Effector memory CD8-positive, alpha-beta T cell (primary cell): ENCODE measurements at regions not wholly inside any gene's neighbourhood (a gene's known extent, or its start where the extent isn't known, plus 50 kb on each side); places are given as distances from the start of the nearest gene placed in this dataset.

Source experiments
- ATAC-seq: fragments of 150-1000 bp; cut with Tn5 transposase; replicated peaks from 2 replicates; pipeline ENCODE4 v1.10.0; 2021; ENCODE audit warnings: mild to moderate bottlenecking, moderate library complexity
- DNase-seq, 3 experiments: peaks; one replicate each; pipeline ENCODE4 v3.0.0; 2021
- H3K27ac Mint-ChIP-seq, 2 donors: one replicate each; pipeline ENCODE4 v1.8.0; 2022; ENCODE audit warnings: mild to moderate bottlenecking in 2 of 2, mixed read lengths in 2 of 2, moderate library complexity in 2 of 2
- H3K27me3 Mint-ChIP-seq, 2 donors: one replicate each; pipeline ENCODE4 v1.8.0; 2022; ENCODE audit warnings: mixed read lengths in 2 of 2
- H3K36me3 Mint-ChIP-seq: one replicate; pipeline ENCODE4 v1.8.0; 2022; ENCODE audit warnings: mild to moderate bottlenecking, moderate library complexity, mixed read lengths; ENCODE audit not compliant: insufficient read depth
- H3K4me1 Mint-ChIP-seq, 2 donors: one replicate each; pipeline ENCODE4 v1.8.0; 2022; ENCODE audit warnings: low read depth in 2 of 2, mixed read lengths in 2 of 2
- H3K4me3 Mint-ChIP-seq, 2 donors: one replicate each; pipeline ENCODE4 v1.8.0; 2022; ENCODE audit warnings: mild to moderate bottlenecking in 2 of 2, mixed read lengths in 2 of 2, moderate library complexity in 2 of 2
- H3K9me3 Mint-ChIP-seq, 2 donors: one replicate each; pipeline ENCODE4 v1.8.0; 2022; ENCODE audit warnings: mixed read lengths in 2 of 2

GRCh38 chr4:145299380-145300076 is 119.1 kb upstream of the OTUD4 start:
- peak; percentile 7 for ATAC-seq
- no peak overlapping the region for H3K27ac Mint-ChIP-seq
- no peaks in the 10 kb centered on the region for H3K4me1 Mint-ChIP-seq
- no peak overlapping the region for H3K4me3 Mint-ChIP-seq
- no peak for DNase-seq
- H3K9me3 Mint-ChIP-seq: no peaks in the 10 kb centered on the region
- H3K27me3 Mint-ChIP-seq: peaks cover 30 to 55% of the 10 kb centered on the region in 2 donors
- no peaks in the 10 kb centered on the region for H3K36me3 Mint-ChIP-seq

DNA sequence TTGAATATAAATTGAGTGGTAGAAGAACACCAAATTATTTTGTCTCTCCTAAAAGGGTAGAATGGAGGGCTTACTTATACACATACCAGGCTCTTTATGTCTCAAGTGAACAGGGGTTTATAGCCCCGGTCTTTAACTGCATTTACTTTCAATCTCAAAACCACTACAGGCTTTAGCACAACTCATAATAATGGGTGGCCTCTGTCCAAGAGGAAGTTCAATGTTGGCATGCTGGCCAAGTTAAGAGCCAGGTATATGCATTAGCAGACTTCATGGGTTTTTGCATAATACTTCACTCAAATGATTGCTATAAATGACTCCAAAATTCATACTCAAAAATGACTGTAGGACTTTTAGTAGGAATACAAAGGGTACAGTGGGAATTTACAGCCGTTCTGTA is 118.5 kb upstream of the OTUD4 start:
- ATAC-seq: no peak

DNA sequence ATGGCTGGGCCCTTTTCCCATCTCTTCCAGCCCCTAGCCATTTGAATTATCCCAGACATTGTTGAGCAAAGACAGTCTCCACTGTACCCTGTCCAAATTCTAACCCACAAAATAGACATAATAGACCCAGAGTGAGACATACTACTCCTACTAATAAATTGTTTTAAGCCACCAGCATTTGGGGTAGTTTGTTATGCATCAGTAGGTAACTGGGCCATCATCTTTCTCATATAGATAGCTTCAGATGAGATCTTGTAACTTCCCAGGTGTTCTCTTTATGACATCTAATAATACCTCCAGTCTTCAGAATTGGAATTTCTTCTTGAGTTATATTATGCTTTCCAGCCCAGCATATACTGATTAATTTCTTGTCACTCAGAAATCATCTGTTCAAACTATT is 117.2 kb upstream of the OTUD4 start:
- ATAC-seq: no peak
- H3K9me3 Mint-ChIP-seq: no peaks in the 10 kb centered on the region
- peaks cover 29 to 45% of the 10 kb centered on the region in 2 donors for H3K27me3 Mint-ChIP-seq
- no peak for DNase-seq
- H3K4me3 Mint-ChIP-seq: no peak overlapping the region
- H3K27ac Mint-ChIP-seq: no peak overlapping the region
- no peaks in the 10 kb centered on the region for H3K4me1 Mint-ChIP-seq
- H3K36me3 Mint-ChIP-seq: no peaks in the 10 kb centered on the region

More for the DNA sequence above, 118.5 kb upstream of the OTUD4 start:
- Mint-ChIP-seq H3K9me3 (no peaks in the 10 kb centered on the region), H3K36me3 (no peaks in the 10 kb centered on the region), H3K4me3 (no peak overlapping the region), H3K27ac (no peak overlapping the region), H3K27me3 (peaks cover 34 to 51% of the 10 kb centered on the region in 2 donors), H3K4me1 (no peaks in the 10 kb centered on the region)
- no peak for DNase-seq

- Mint-ChIP-seq H3K9me3 (no peaks in the 10 kb centered on the region), H3K4me1 (no peaks in the 10 kb centered on the region), H3K4me3 (no peak overlapping the region), H3K36me3 (no peaks in the 10 kb centered on the region), H3K27ac (no peak overlapping the region), H3K27me3 (peaks cover 37 to 40% of the 10 kb centered on the region in 2 donors)
- no peak for ATAC-seq
- no peak for DNase-seq
Observed at GRCh38 chr4:145295547-145295946, 115.2 kb upstream of the OTUD4 start.

- no peak for ATAC-seq
- Mint-ChIP-seq H3K9me3 (no peaks in the 10 kb centered on the region), H3K27me3 (peaks cover 37 to 38% of the 10 kb centered on the region in 2 donors), H3K27ac (no peak overlapping the region), H3K4me3 (no peak overlapping the region), H3K36me3 (no peaks in the 10 kb centered on the region), H3K4me1 (no peaks in the 10 kb centered on the region)
- DNase-seq: no peak
Observed at GRCh38 chr4:145295122-145295521, 114.7 kb upstream of the OTUD4 start.

- Mint-ChIP-seq H3K27ac (no peak overlapping the region), H3K4me3 (no peak overlapping the region), H3K9me3 (no peaks in the 10 kb centered on the region), H3K36me3 (no peaks in the 10 kb centered on the region), H3K27me3 (peaks cover 42 to 46% of the 10 kb centered on the region in 2 donors), H3K4me1 (no peaks in the 10 kb centered on the region)
- ATAC-seq (no peak), DNase-seq (no peak)
Observed at GRCh38 chr4:145293658-145294057, 113.3 kb upstream of the OTUD4 start.

DNA sequence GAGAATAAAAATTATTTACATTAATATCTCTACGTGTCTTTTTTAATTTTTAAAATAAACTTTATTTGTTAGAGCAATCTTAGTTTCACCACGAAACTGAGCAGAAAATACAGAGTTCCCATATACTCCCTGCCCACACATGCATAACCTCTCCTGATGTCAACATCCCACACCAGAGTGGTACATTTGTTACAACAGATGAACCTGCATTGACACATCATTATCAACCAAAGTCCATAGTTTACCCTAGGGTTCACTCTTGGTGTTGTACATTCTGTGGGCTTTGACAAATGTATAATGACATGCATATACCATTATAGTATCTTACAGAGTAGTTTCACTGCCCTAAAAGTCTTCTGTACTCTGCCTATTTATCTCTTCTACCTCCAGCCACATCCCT is 110.6 kb upstream of the OTUD4 start:
- Mint-ChIP-seq H3K27me3 (peaks cover 31 to 36% of the 10 kb centered on the region in 2 donors), H3K4me1 (no peaks in the 10 kb centered on the region), H3K4me3 (no peak overlapping the region), H3K9me3 (no peaks in the 10 kb centered on the region), H3K36me3 (no peaks in the 10 kb centered on the region), H3K27ac (no peak overlapping the region)
- DNase-seq: no peak
- ATAC-seq: no peak

DNA sequence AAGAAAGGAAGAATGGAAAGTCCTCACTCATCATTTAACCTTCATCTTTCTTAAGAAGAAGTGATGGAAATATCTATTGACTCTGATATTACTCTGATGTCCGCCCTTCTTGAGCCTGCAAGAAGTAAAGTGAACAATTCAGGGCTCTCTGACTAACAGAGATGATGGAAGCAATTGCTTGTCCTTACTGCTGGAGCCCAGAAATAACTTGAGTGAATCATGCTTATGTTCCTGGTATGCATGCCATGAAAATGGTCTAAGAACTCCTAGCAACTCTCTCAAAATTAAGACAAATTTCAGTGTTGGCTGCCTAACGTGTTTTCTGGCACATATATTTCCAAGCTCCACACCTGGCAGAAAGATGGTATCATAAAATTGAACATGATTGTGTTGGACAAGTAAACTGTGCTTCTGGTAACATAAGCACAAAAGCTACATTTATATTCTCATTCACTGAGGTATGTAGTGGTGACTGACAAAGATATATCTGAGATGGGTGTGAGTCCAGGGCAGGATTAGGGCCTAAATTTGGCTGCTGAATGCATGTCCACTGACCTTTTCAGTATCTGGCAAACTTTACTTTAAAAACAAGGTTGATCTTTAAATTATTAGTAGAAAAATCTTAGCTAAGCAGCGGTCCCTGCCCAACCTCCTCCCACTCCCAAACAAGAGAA is 109.2 kb upstream of the OTUD4 start:
- no peaks in the 10 kb centered on the region for H3K4me1 Mint-ChIP-seq
- no peaks in the 10 kb centered on the region for H3K9me3 Mint-ChIP-seq
- no peak for ATAC-seq
- DNase-seq: no peak
- no peak overlapping the region for H3K27ac Mint-ChIP-seq
- no peak overlapping the region for H3K4me3 Mint-ChIP-seq
- H3K27me3 Mint-ChIP-seq: peaks cover 18 to 24% of the 10 kb centered on the region in 2 donors
- no peaks in the 10 kb centered on the region for H3K36me3 Mint-ChIP-seq

DNA sequence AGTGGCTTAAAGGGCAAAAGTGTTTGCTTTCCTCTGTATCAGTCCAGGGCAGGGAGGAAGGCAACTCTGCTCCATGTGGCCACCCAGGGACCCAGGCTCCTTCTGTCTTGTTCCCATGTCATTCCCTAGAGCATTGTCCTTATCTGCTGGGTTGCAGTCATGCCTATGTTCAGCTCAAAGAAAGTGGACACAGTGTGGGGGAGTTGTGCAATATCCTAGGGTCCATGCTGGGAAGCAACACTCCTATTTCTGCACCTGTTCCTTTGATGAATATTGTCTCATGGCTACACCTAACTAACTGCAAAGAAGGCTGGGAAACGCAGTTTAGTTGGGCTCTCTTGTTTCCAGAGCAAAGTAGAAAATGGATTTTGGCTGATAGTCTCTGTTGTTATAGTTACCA is 107.0 kb upstream of the OTUD4 start:
- no peak overlapping the region for H3K27ac Mint-ChIP-seq
- no peaks in the 10 kb centered on the region for H3K9me3 Mint-ChIP-seq
- no peak overlapping the region for H3K4me3 Mint-ChIP-seq
- H3K4me1 Mint-ChIP-seq: no peaks in the 10 kb centered on the region
- DNase-seq: no peak
- H3K27me3 Mint-ChIP-seq: peaks cover 14 to 28% of the 10 kb centered on the region in 2 donors
- ATAC-seq: no peak
- no peaks in the 10 kb centered on the region for H3K36me3 Mint-ChIP-seq

DNA sequence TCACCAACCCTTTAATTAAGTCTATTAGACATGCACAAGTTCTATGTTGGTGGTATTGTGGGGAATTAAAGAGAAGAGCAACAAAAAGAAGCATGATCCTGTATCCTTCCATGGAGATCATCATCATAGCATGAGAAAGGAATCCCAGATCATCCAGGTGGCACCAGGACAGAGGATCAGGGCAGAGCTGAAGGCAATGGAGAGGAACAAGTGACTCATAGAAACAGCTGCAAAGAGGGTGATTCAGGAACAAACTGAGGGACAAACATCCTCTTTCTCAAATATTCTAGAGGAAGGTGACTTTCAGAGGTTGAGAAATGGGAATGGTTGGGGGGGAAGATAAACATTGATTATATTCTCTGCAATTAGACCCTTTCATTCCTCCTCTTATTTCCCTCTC is 105.5 kb upstream of the OTUD4 start:
- no peak for ATAC-seq
- H3K27ac Mint-ChIP-seq: no peak overlapping the region
- DNase-seq: no peak
- H3K4me3 Mint-ChIP-seq: no peak overlapping the region
- H3K36me3 Mint-ChIP-seq: no peaks in the 10 kb centered on the region
- peaks cover 7 to 30% of the 10 kb centered on the region in 2 donors for H3K27me3 Mint-ChIP-seq
- H3K4me1 Mint-ChIP-seq: no peaks in the 10 kb centered on the region
- no peaks in the 10 kb centered on the region for H3K9me3 Mint-ChIP-seq

DNA sequence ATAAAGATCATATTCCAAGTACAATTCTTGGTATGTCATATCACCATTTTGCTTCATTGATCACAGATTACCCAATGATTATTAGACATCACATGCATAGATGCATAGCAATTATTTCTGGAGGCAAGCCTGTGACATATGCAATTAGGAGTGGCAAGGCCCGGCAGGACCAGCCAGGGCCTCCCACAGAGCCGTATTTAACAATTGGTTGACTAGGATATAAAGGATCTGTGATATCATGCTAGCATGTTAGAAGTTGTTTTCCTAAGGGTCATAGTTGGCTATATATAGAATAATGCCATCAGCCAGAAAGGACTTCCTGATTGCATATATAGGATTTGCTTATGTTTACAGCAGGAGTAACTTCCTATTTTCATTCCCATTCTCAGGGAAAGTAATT is 103.5 kb upstream of the OTUD4 start:
- H3K4me1 Mint-ChIP-seq: no peaks in the 10 kb centered on the region
- peaks cover 8 to 30% of the 10 kb centered on the region in 2 donors for H3K27me3 Mint-ChIP-seq
- no peak overlapping the region for H3K27ac Mint-ChIP-seq
- DNase-seq (no peak), ATAC-seq (no peak)
- no peaks in the 10 kb centered on the region for H3K36me3 Mint-ChIP-seq
- H3K4me3 Mint-ChIP-seq: no peak overlapping the region
- no peaks in the 10 kb centered on the region for H3K9me3 Mint-ChIP-seq

DNA sequence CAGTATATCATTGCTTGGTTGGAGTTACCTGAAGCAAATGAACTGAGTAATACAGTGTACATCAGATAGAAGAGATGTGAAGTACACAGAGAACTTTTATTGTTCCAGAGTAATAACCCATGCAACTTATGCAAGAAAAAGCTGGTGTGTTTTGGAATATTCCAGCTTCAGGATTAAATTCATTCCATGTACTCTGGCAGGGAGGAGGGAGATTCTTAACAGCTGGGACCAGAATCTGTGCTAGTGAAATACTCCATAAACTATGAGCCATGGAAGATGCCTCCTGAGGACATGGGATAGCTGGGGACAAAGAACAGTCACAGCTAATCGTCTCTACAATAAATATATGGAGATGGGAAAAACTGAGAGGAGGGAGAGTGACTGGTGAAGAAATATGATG is 101.6 kb upstream of the OTUD4 start:
- ATAC-seq (no peak), DNase-seq (no peak)
- Mint-ChIP-seq H3K27me3 (peaks cover 11 to 22% of the 10 kb centered on the region in 2 donors), H3K4me1 (no peaks in the 10 kb centered on the region), H3K9me3 (no peaks in the 10 kb centered on the region), H3K27ac (no peak overlapping the region), H3K36me3 (no peaks in the 10 kb centered on the region), H3K4me3 (no peak overlapping the region)

- ATAC-seq (no peak), DNase-seq (no peak)
- no peaks in the 10 kb centered on the region for H3K9me3 Mint-ChIP-seq
- H3K27ac Mint-ChIP-seq: no peak overlapping the region
- peaks cover 13 to 22% of the 10 kb centered on the region in 2 donors for H3K27me3 Mint-ChIP-seq
- no peaks in the 10 kb centered on the region for H3K36me3 Mint-ChIP-seq
- H3K4me3 Mint-ChIP-seq: no peak overlapping the region
- H3K4me1 Mint-ChIP-seq: no peaks in the 10 kb centered on the region
Observed at GRCh38 chr4:145281224-145281623, 100.8 kb upstream of the OTUD4 start.

- Mint-ChIP-seq H3K27me3 (peaks cover 13 to 22% of the 10 kb centered on the region in 2 donors), H3K4me3 (no peak overlapping the region), H3K36me3 (no peaks in the 10 kb centered on the region), H3K27ac (no peak overlapping the region), H3K9me3 (no peaks in the 10 kb centered on the region), H3K4me1 (no peaks in the 10 kb centered on the region)
- ATAC-seq: no peak
- DNase-seq: no peak
Observed at GRCh38 chr4:145280541-145280940, 100.2 kb upstream of the OTUD4 start.
